Sigmoid colon (tissue), 6 donors: ENCODE measurements at regions not wholly inside any gene's neighbourhood (a gene's known extent, or its start where the extent isn't known, plus 50 kb on each side); places are given as distances from the start of the nearest gene placed in this dataset.

ENCODE experiments used
- DNase-seq: peaks from one replicate; pipeline ENCODE4 v3.0.0-alpha.2; 2019
- H3K27ac ChIP-seq, 4 donors: fragments of 200-600 bp; sonication (generic); one replicate each; pipeline ENCODE4 v1.5.1; 2016 to 2019; ENCODE audit warnings: mild to moderate bottlenecking in 1 of 4
- H3K27me3 ChIP-seq, 3 donors: fragments of 200-600 bp; sonication (generic); one replicate each; pipeline ENCODE4 v1.5.1; 2019; ENCODE audit warnings: mild to moderate bottlenecking in 1 of 3
- H3K36me3 ChIP-seq, 4 donors: fragments of 200-600 bp; sonication (generic); one replicate each; pipeline ENCODE4 v1.5.1; 2016 to 2019
- H3K4me1 ChIP-seq, 4 donors: fragments of 200-600 bp; sonication (generic); one replicate each; pipeline ENCODE4 v1.5.1; 2017 to 2019
- H3K4me3 ChIP-seq, 4 donors: fragments of 200-600 bp; sonication (generic); one replicate each; pipeline ENCODE4 v1.5.1; 2017 to 2019; ENCODE audit warnings: mild to moderate bottlenecking in 2 of 4, moderate library complexity in 1 of 4
- H3K9me3 ChIP-seq, 4 donors: fragments of 200-600 bp in 3 of 4; sonication (generic) in 3 of 4; one replicate each; pipeline versions ENCODE4 v1.5.1 to v1.6.1; 2013 to 2019
- EP300 ChIP-seq, 4 donors: sonication (generic); formaldehyde crosslinking; IDR thresholded peaks; one replicate each; pipeline ENCODE4 v1.6.1; 2017; ENCODE audit warnings: antibody characterized with exemption in 4 of 4
- POLR2A ChIP-seq, 2 donors: fragments of 450-650 bp; IDR thresholded peaks; one replicate each; pipeline ENCODE4 v1.6.1; 2016; ENCODE audit warnings: antibody characterized with exemption in 2 of 2, mild to moderate bottlenecking in 2 of 2, moderate library complexity in 2 of 2
- POLR2AphosphoS5 ChIP-seq, 4 donors: sonication (generic); formaldehyde crosslinking; IDR thresholded peaks; one replicate each; pipeline ENCODE4 v1.6.1; 2017; ENCODE audit warnings: antibody characterized with exemption in 4 of 4
- WGBS, 2 donors: extraction: QIAGEN DNeasy Blood & Tissue Kit; methylation state at CpG; one replicate each; pipeline ENCODE4 v1.1.7; 2013; 5-methylcytosine and 5-hydroxymethylcytosine counted together
- intact Hi-C: fragments of 100-400 bp; cut with DNase I; formaldehyde crosslinking; loops from one replicate; pipeline ENCODE4 v1.15.1; 2023
- TF ChIP-seq, protein P1 (sequence below), 4 experiments: fragments of 450-650 bp in 3 of 4; fragments of 200-600 bp in 1 of 4; IDR thresholded peaks; one replicate each; pipeline ENCODE4 v1.5.1; 2016 to 2019; ENCODE audit warnings: antibody characterized with exemption in 4 of 4, mild to moderate bottlenecking in 3 of 4, moderate library complexity in 2 of 4
- donor health status: healthy with polysubstance abuse.
- donor health status: healthy.

DNA sequence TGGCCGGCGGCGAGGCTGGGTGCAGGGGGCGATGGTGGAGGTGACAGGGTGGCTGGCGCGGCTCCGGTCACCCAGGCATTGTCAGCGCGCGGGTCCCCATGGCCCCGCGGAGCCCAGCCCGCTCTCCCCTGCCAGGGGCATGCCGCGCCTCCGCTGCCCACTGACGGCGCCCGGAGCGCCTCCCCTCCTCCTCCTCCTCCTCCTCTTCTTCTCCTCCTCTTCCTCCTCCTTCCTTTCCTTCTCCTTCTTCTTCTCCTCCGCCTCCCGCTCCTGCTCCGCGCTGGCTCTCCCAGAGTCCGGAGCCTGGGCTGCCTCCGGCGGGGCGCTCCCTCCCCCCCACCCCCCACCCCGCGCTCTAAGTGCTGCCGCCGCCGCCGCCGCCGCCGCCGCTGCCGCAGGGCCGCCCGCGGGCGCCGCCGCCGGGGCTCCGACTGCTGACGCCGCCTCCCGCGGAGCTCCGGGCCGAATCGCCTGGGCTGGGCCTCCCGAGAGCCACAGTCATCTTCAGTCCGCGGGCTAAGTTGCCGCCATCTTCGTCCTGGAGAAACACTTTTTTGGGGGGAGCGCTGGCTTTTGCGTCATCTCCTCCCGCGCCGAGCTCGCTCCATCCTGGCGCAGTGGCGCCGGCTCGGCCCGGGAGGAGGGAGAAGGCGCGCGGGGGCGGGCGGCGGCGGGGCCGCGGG lies 348.3 kb downstream of the LIG4 start:
- intact Hi-C loops: no loop called here
- no peak for DNase-seq
- H3K27ac ChIP-seq: no peak overlapping the region

DNA sequence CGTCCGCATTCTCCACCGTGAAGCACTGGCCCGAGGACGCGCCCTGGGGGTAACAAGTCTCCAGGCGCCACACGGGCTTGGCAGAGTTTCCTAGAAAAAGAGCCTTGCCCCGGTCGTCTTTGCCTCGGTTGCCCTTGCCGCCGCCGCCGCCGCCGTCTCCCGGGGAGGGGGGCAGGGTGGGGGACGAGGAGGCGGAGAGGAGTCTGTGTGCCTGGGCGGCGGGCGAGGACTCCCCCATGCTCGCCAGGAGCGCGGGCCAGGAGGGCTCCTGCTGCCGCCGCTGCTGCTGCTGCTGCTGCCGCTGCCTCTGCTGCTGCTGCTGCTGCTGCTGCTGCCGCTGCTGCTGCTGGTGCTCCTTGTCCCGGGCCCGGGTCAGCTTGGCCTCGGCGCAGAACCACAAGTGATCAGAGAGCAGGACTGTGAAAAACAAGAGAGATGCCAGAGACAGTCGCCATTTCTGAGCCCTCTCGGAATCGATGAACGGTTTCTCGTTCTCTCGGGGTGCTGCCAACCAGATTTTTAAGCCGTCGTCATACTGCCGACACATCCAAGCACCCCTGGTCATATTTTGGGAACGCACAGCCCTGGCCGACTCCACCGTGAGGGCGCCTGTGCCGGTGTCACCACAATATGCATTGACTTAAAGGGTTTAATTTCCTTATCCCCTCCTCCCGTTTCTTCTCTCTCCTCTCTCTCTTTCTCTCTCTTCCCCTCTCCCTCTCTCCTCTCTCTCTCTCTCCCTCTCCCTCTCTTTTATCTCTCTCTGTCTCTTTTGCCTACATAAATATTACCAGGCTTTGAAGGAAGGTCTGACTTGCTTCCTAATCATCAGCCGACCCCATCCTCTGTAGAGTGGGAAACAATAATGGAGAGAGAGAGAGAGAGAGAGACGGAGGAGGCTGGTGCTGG lies 349.1 kb downstream of the LIG4 start:
- H3K27me3 ChIP-seq: peaks cover 11 to 60% (median 37%) of the 10 kb centered on the region in 3 donors
- TF ChIP-seq, protein P1, sequence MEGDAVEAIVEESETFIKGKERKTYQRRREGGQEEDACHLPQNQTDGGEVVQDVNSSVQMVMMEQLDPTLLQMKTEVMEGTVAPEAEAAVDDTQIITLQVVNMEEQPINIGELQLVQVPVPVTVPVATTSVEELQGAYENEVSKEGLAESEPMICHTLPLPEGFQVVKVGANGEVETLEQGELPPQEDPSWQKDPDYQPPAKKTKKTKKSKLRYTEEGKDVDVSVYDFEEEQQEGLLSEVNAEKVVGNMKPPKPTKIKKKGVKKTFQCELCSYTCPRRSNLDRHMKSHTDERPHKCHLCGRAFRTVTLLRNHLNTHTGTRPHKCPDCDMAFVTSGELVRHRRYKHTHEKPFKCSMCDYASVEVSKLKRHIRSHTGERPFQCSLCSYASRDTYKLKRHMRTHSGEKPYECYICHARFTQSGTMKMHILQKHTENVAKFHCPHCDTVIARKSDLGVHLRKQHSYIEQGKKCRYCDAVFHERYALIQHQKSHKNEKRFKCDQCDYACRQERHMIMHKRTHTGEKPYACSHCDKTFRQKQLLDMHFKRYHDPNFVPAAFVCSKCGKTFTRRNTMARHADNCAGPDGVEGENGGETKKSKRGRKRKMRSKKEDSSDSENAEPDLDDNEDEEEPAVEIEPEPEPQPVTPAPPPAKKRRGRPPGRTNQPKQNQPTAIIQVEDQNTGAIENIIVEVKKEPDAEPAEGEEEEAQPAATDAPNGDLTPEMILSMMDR (IDR thresholded peaks at IDR 0.05): no peak
- TF ChIP-seq EP300 (IDR thresholded peaks at IDR 0.05) (no peak), POLR2A (IDR thresholded peaks at IDR 0.05) (no peak), POLR2AphosphoS5 (IDR thresholded peaks at IDR 0.05) (no peak)

More for the DNA sequence above, 348.3 kb downstream of the LIG4 start:
- Histone ChIP-seq H3K4me3 (peak overlapping the region in 3 of 4 donors; percentile 31 to 37 (median 37)), H3K9me3 (no peaks in the 10 kb centered on the region), H3K36me3 (no peaks in the 10 kb centered on the region), H3K4me1 (peaks cover 0 to 29% (median 27%) of the 10 kb centered on the region in 4 donors), H3K27me3 (peaks cover 11 to 60% (median 37%) of the 10 kb centered on the region in 3 donors)
- TF ChIP-seq POLR2AphosphoS5 (IDR thresholded peaks at IDR 0.05) (no peak), EP300 (IDR thresholded peaks at IDR 0.05) (no peak), POLR2A (IDR thresholded peaks at IDR 0.05) (no peak)
- TF ChIP-seq, protein P1 (IDR thresholded peaks at IDR 0.05): no peak
- WGBS, 2 donors: 2 to 4% methylated on average over 79 of the region's 79 CpGs

DNA sequence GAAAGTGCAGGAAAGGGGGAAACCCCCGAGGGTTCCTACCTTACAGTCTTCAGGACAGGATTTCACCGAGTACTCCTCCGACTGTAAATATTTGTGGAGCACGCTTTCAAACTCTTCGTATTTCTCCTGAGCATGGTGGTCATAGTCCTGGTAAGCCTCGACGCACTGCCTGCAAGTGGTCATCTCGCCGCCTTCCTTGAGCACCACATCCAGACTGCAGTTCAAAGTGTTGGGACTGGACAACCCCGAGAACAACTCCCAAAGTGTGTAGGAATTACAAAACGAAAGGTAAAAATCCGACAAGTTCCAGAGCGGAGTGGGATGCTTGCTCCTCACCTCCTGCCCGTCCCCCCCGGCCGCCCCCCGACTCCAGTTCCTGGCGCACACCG lies 349.7 kb downstream of the LIG4 start:
- Histone ChIP-seq H3K36me3 (no peaks in the 10 kb centered on the region), H3K27ac (no peak overlapping the region), H3K4me1 (peaks cover 0 to 29% (median 27%) of the 10 kb centered on the region in 4 donors), H3K9me3 (no peaks in the 10 kb centered on the region), H3K27me3 (peaks cover 11 to 56% (median 37%) of the 10 kb centered on the region in 3 donors), H3K4me3 (peak overlapping the region in 3 of 4 donors; percentile 31 to 37 (median 37))
- 7 to 22% methylated on average over 19 of the region's 19 CpGs for WGBS, 2 donors
- DNase-seq: no peak
- intact Hi-C loops: no loop called here
- TF ChIP-seq EP300 (IDR thresholded peaks at IDR 0.05) (no peak), POLR2A (IDR thresholded peaks at IDR 0.05) (no peak), POLR2AphosphoS5 (IDR thresholded peaks at IDR 0.05) (no peak)
- TF ChIP-seq, protein P1 (IDR thresholded peaks at IDR 0.05): no peak

More for the DNA sequence above, 349.1 kb downstream of the LIG4 start:
- DNase-seq: no peak
- intact Hi-C loops: no loop called here
- Histone ChIP-seq H3K27ac (no peak overlapping the region), H3K36me3 (no peaks in the 10 kb centered on the region), H3K9me3 (no peaks in the 10 kb centered on the region), H3K4me3 (peak overlapping the region in 3 of 4 donors; percentile 31 to 37 (median 37)), H3K4me1 (peaks cover 0 to 29% (median 27%) of the 10 kb centered on the region in 4 donors)
- 3 to 8% methylated on average over 51 of the region's 51 CpGs for WGBS, 2 donors

DNA sequence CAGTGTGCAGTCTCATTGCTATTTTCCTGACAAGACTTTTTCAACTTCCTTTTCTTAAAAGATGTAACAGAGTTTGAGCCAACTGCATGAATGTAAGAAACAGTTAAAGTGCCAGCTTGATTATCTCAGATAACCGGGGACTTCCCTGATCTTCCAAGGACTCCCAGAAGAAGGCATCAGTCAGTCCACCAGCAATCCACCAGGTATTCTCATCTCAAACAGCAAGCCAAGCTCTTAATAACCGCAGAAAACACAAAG lies 350.1 kb downstream of the LIG4 start:
- DNase-seq: no peak
- Histone ChIP-seq H3K27ac (no peak overlapping the region), H3K9me3 (no peaks in the 10 kb centered on the region), H3K27me3 (peaks cover 11 to 52% (median 37%) of the 10 kb centered on the region in 3 donors), H3K4me1 (peaks cover 0 to 29% (median 27%) of the 10 kb centered on the region in 4 donors), H3K36me3 (no peaks in the 10 kb centered on the region), H3K4me3 (no peak overlapping the region)
- intact Hi-C loops: no loop called here
- 22 to 37% methylated on average over 2 of the region's 2 CpGs for WGBS, 2 donors
- no peak for TF ChIP-seq EP300 (IDR thresholded peaks at IDR 0.05)
- TF ChIP-seq POLR2AphosphoS5 (IDR thresholded peaks at IDR 0.05): no peak
- TF ChIP-seq, protein P1 (IDR thresholded peaks at IDR 0.05): no peak
- no peak for TF ChIP-seq POLR2A (IDR thresholded peaks at IDR 0.05)
